OCI-LY1 (cell line): ENCODE measurements at regions not wholly inside any gene's neighbourhood (a gene's known extent, or its start where the extent isn't known, plus 50 kb on each side); places are given as distances from the start of the nearest gene placed in this dataset.

ENCODE experiments used
- EZH2 ChIP-seq: fragments of 200-600 bp; sonication (generic), shearing (Covaris generic); IDR thresholded peaks from 2 replicates; pipeline ENCODE4 v1.8.0; 2017; ENCODE audit warnings: borderline replicate concordance, mixed run types, mild to moderate bottlenecking, antibody characterized with exemption, low read length, moderate library complexity, mixed read lengths
- TF ChIP-seq, protein P1 (sequence below): fragments of 200-600 bp; sonication (generic), shearing (Covaris generic); IDR thresholded peaks from 2 replicates; pipeline ENCODE4 v1.5.1; 2017; ENCODE audit warnings: mild to moderate bottlenecking, antibody characterized with exemption, low read length, moderate library complexity, mixed read lengths

DNA sequence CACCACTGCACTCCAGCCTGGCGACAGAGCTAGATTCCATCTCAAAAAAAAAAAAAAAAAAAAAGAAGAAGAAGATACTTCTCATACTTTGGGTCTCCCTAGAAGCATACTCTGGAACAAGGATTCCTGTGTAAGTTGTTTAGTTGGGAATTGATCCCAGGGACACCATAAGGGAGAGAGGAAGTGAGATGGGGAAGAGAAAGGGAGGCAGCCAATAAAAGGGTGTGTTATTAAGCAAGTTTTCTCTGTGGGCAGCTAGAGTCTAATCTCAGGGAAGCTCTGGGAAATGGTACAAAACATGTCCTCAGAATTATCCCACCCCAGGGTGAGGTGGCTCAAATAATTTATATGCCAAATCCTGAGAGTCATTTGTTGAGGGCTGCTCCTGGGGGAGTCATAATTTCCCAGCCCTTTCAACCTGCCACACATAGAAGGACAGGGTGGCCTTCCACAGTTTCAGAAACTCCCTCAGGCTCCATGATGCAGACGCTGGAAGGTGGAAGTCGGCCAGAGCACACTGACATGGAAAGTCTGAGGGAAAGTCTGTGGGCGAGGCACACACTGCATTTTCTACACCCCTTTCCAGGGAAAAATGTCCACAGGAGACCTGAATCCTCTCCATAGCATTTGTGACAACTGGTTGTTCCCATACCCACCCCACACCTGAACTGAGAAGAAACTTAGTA, 86.4 kb upstream of the SLC4A7 start:
- TF ChIP-seq, protein P1, sequence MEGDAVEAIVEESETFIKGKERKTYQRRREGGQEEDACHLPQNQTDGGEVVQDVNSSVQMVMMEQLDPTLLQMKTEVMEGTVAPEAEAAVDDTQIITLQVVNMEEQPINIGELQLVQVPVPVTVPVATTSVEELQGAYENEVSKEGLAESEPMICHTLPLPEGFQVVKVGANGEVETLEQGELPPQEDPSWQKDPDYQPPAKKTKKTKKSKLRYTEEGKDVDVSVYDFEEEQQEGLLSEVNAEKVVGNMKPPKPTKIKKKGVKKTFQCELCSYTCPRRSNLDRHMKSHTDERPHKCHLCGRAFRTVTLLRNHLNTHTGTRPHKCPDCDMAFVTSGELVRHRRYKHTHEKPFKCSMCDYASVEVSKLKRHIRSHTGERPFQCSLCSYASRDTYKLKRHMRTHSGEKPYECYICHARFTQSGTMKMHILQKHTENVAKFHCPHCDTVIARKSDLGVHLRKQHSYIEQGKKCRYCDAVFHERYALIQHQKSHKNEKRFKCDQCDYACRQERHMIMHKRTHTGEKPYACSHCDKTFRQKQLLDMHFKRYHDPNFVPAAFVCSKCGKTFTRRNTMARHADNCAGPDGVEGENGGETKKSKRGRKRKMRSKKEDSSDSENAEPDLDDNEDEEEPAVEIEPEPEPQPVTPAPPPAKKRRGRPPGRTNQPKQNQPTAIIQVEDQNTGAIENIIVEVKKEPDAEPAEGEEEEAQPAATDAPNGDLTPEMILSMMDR, result no peak
- no peak for TF ChIP-seq EZH2
